ENCODE measurements at regions not wholly inside any gene's neighbourhood (a gene's known extent, or its start where the extent isn't known, plus 50 kb on each side); places are given as distances from the start of the nearest gene placed in this dataset.
"Not testable (repeated sequence)": the region's sequence is repeated elsewhere in the genome, so short reads cannot be mapped to it uniquely, and the experiment has no call there.

DNA sequence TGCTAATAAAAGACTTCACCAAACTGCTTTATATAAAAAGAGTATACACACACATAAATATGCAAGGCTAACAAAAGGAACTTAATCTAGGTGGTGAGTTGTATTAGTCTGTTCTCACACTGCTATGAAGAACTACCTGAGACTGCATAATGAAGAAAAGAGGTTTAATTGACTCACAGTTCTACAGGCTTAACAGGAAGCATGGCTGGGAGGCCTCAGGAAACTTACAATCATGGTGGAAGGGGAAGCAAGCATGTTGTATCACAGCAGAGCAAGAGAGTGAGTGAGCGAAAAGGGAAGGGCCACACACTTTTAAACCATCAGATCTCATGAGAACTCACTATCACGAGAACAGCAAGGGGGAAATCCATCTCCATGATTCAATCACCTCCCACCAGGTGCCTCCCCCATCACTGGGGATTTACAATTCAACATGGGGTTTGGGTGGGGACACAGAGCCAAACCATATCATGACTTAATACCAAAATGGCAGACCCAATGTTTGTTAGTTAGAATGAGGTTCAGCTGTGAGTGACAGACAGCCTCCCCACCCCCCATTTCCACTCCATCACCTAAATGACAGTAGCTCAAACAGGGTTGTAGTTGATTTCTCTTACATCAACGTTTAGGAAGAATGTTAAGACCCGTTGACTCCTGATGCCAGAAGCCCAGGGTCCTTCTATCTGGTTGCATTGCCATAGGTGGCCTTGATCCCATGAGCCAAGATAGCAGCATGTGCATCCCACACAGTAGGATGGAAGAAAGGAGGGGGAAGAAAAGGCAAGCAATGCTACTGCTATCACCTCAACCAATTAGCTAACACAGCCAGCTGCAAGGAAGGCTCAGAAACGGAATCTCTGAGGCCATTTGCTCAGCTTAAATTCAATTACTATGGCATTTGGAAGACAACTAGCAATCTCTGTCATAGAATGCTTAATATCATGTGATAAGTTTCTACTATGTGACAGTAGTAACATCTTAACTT is 77.0 kb downstream of the CCDC71L start:
- DNase-seq (ENCODE audit: insufficient read length, low spot score) (no peak), FAIRE-seq (no peak)
- no peak for TF ChIP-seq CTCF (IDR thresholded peaks at IDR 0.05; ENCODE audit: insufficient read depth, missing control alignments)

- no peak for DNase-seq (ENCODE audit: insufficient read length, low spot score)
- no peak for TF ChIP-seq CTCF (IDR thresholded peaks at IDR 0.05; ENCODE audit: insufficient read depth, missing control alignments)
- FAIRE-seq, result no peak
These were observed 77.9 kb downstream of the CCDC71L start for GRCh38 chr7:106583100-106583499.

DNA sequence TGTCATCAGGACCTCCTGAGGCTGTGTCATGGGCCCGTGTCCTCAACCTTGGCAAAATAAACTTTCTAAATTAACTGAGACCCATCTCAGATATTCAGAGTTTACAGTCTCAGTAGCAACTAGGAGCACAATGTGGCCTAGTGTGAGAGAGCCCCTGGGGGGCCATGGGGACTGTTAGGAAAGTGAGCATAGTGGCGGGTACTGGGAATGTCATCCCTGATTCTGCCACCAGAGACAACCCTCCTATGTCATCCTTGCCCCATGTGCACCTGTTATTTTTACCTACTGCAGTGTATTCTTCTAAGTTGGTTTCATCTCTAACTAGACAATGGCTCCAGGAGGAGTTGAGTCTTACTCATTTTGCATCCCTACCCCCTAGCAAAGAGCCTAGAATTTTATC is 78.6 kb downstream of the CCDC71L start:
- DNase-seq (ENCODE audit: insufficient read length, low spot score) (no peak), FAIRE-seq (no peak)
- no peak for TF ChIP-seq CTCF (IDR thresholded peaks at IDR 0.05; ENCODE audit: insufficient read depth, missing control alignments)

DNA sequence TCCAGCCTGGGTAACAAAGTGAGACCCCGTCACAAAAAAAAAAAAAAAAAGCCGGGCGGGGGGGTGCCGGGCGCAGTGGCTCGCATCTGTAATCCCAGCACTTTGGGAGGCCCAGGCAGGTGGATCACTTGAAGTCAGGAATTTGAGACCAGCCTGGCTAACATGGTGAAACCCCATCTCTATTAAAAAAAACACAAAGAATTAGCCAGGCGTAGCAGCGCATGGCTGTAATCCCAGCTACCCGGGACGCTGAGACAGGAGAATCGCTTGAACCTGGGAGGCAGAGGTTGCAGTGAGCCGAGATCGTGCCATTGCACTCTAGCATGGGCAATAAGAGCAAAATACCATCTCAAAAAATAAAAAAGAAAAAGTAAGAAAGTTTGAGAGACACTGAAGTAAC is 81.9 kb downstream of the CCDC71L start:
- not testable (repeated sequence) for FAIRE-seq; DNase-seq (ENCODE audit: insufficient read length, low spot score)

DNA sequence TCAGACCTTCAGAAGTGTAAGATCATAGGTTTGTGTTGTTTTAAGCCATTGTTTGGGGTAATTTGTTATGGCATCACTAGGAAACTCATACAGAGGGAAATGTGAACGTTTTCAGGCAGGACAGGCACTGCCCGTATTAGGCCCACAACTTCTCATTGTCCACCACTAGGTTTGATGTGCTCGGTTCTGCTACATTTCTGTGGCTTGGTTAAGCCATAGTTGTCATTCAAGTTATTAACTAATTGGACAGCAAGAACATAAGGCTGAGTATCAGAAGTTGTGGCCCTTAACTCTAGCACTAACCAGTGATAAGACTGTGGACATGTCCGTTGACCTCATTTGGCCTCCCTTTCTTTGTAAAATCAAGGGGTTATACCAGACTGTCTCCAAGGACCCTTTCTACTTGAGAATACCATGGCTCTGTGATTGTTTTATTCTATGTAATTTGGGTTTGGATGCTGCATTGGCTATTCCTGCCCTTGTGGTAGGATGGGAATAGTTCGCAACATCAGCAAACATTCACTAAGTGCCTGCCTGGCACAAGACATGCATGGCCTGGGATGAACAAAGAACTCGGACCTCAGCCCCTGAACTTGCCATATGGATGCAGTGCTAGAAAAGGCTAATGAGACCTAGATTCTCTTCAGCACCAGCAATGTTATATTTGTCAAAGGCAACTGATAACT is 85.7 kb downstream of the CCDC71L start:
- no peak for TF ChIP-seq CTCF (IDR thresholded peaks at IDR 0.05; ENCODE audit: insufficient read depth, missing control alignments)
- no peak for FAIRE-seq
- no peak for DNase-seq (ENCODE audit: insufficient read length, low spot score)

- TF ChIP-seq CTCF (IDR thresholded peaks at IDR 0.05; ENCODE audit: insufficient read depth, missing control alignments), result no peak
- FAIRE-seq (no peak), DNase-seq (ENCODE audit: insufficient read length, low spot score) (no peak)
These were observed 87.2 kb downstream of the CCDC71L start for GRCh38 chr7:106573738-106574137.

DNA sequence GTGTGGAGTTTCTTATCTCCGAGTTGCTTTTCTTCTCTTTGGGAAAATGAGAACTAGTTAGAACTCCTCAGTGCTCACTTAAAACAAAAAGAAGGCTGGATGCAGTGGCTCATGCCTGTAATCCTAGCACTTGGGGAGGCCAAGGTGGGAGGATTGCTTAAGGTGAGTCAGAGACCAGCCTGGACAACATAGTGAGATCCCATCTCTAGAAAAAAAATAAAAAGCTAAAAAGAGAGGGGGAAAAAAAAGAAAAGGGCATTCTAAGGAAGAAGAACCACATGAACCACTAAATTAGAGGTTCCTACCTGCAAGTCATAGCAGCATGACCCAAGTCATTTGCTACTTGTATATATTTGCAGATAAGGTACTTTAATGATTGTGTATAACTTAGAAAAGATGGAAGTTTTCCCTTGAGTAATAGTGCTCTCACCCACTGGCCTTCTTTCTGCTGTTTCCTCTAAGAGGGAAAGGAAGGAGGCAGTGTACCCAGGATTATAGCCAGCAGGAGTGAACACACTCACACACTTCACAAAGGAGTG is 87.8 kb downstream of the CCDC71L start:
- TF ChIP-seq CTCF (IDR thresholded peaks at IDR 0.05; ENCODE audit: insufficient read depth, missing control alignments), result no peak
- DNase-seq (ENCODE audit: insufficient read length, low spot score) (no peak), FAIRE-seq (no peak)
